MM.1S (cell line): ENCODE measurements at regions not wholly inside any gene's neighbourhood (a gene's known extent, or its start where the extent isn't known, plus 50 kb on each side); places are given as distances from the start of the nearest gene placed in this dataset.
A peak's percentile ranks its signal among the peaks of the same experiment; 100 is the strongest.

Experiments
- DNase-seq: peaks from one replicate; pipeline ENCODE4 v3.0.0-alpha.2; 2015
- H2AFZ ChIP-seq: fragments of 300-600 bp; sonication (generic); 2 replicates; pipeline ENCODE4 v1.6.0; 2016; ENCODE audit warnings: antibody characterized with exemption, low read length
- H3F3A ChIP-seq: fragments of 300-600 bp; sonication (generic); 2 replicates; pipeline ENCODE4 v1.6.1; 2016; ENCODE audit warnings: mild to moderate bottlenecking, antibody characterized with exemption, low read length, moderate library complexity, mixed read lengths; ENCODE audit not compliant: insufficient read depth
- H3K27ac ChIP-seq: fragments of 300-600 bp; sonication (generic); 2 replicates; pipeline ENCODE4 v1.5.1; 2016; ENCODE audit warnings: mild to moderate bottlenecking, low read length
- H3K27me3 ChIP-seq: fragments of 300-600 bp; sonication (generic); replicated peaks from 2 replicates; pipeline ENCODE4 v1.6.0; 2016; ENCODE audit warnings: low read length; ENCODE audit not compliant: insufficient read depth
- H3K36me3 ChIP-seq: fragments of 300-600 bp; sonication (generic); replicated peaks from 2 replicates; pipeline ENCODE4 v1.6.1; 2016; ENCODE audit warnings: mild to moderate bottlenecking, low read length, mixed read lengths; ENCODE audit not compliant: insufficient read depth
- H3K4me1 ChIP-seq: fragments of 300-600 bp; sonication (generic); 2 replicates; pipeline ENCODE4 v1.6.1; 2016; ENCODE audit warnings: low read length, mixed read lengths
- H3K4me2 ChIP-seq: fragments of 300-600 bp; sonication (generic); 2 replicates; pipeline ENCODE4 v1.6.0; 2016; ENCODE audit warnings: low read depth, low read length
- H3K4me3 ChIP-seq: fragments of 300-600 bp; sonication (generic); 2 replicates; pipeline ENCODE4 v1.5.1; 2016; ENCODE audit warnings: low read length, mixed read lengths
- H3K79me2 ChIP-seq: fragments of 300-600 bp; sonication (generic); 2 replicates; pipeline ENCODE4 v1.6.1; 2016; ENCODE audit warnings: mixed run types, low read length, mixed read lengths
- H3K9ac ChIP-seq: fragments of 300-600 bp; sonication (generic); 2 replicates; pipeline ENCODE4 v1.6.1; 2016; ENCODE audit warnings: low read length, mixed read lengths
- H3K9me2 ChIP-seq: fragments of 300-600 bp; sonication (generic); replicated peaks from 2 replicates; pipeline ENCODE4 v1.6.1; 2016; ENCODE audit warnings: mild to moderate bottlenecking, low read length, mixed read lengths; ENCODE audit not compliant: insufficient read depth
- H3K9me3 ChIP-seq: fragments of 300-600 bp; sonication (generic); replicated peaks from 2 replicates; pipeline ENCODE4 v1.6.1; 2016; ENCODE audit warnings: mild to moderate bottlenecking, low read length, mixed read lengths; ENCODE audit not compliant: insufficient read depth
- H4K20me1 ChIP-seq: fragments of 300-600 bp; sonication (generic); 2 replicates; pipeline ENCODE4 v1.6.1; 2016; ENCODE audit warnings: mild to moderate bottlenecking, low read length, moderate library complexity, mixed read lengths; ENCODE audit not compliant: insufficient read depth
- EZH2 ChIP-seq: fragments of 300-600 bp; sonication (generic); optimal IDR thresholded peaks from 2 replicates; pipeline ENCODE3; 2017; ENCODE audit warnings: low read depth, mild to moderate bottlenecking, antibody characterized with exemption, low read length, mixed read lengths
- EZH2phosphoT487 ChIP-seq: fragments of 300-600 bp; sonication (generic); IDR thresholded peaks from 2 replicates; pipeline ENCODE4 v1.6.1; 2018; ENCODE audit warnings: antibody characterized with exemption, low read length
- TF ChIP-seq, protein P1 (sequence below): fragments of 300-600 bp; sonication (generic); IDR thresholded peaks from 2 replicates; pipeline ENCODE4 v1.5.1; 2016; ENCODE audit warnings: antibody characterized with exemption, low read length, mixed read lengths

DNA sequence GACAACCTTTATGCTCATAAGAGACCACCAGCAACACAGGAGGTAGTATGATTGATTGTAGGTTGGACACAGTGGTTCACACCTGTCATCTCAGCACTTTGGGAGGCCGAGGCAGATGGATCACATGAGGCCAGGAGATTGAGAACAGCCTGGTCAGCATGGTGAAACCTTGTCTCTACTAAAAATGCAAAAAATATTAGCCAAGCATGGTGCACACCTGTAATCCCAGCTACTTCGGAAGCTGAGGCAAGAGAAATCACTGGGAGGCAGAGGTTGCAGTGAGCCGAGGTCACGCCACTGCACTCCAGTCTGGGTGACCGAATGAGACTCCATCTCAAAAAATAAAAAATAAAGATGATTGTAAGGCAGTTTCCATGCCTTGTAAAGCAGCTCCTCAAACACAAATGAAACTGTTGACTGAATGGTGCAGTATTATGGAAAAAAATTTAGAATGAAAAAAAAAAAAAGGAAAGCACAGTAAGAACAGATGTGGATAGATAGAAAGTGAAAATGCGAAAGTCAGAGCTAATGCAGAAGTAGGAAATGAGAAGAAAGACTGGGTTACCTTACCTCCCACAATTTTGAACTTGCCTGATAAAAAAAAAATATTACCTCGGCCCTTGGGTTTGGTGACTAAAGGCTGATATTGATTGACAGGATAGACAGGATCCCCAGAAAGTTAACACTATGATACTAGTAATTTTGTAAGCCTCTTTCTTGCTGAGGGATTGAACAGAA is 249.2 kb upstream of the TRAM1L1 start:
- Histone ChIP-seq H3F3A (peaks cover 9% of the 10 kb centered on the region), H3K9me2 (no peaks in the 10 kb centered on the region), H3K4me2 (peak overlapping the region; percentile 54), H3K9me3 (no peaks in the 10 kb centered on the region), H3K27me3 (no peaks in the 10 kb centered on the region), H3K79me2 (no peaks in the 10 kb centered on the region), H3K9ac (no peak overlapping the region), H4K20me1 (no peaks in the 10 kb centered on the region), H3K4me3 (peak overlapping the region; percentile 42; the same call in 1 of the 2 replicates), H3K27ac (peak overlapping the region; percentile 40; the same call in 1 of the 2 replicates), H3K36me3 (no peaks in the 10 kb centered on the region), H2AFZ (no peak overlapping the region), H3K4me1 (peaks cover 4% of the 10 kb centered on the region)
- TF ChIP-seq, protein P1, sequence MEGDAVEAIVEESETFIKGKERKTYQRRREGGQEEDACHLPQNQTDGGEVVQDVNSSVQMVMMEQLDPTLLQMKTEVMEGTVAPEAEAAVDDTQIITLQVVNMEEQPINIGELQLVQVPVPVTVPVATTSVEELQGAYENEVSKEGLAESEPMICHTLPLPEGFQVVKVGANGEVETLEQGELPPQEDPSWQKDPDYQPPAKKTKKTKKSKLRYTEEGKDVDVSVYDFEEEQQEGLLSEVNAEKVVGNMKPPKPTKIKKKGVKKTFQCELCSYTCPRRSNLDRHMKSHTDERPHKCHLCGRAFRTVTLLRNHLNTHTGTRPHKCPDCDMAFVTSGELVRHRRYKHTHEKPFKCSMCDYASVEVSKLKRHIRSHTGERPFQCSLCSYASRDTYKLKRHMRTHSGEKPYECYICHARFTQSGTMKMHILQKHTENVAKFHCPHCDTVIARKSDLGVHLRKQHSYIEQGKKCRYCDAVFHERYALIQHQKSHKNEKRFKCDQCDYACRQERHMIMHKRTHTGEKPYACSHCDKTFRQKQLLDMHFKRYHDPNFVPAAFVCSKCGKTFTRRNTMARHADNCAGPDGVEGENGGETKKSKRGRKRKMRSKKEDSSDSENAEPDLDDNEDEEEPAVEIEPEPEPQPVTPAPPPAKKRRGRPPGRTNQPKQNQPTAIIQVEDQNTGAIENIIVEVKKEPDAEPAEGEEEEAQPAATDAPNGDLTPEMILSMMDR: no peak
- TF ChIP-seq EZH2phosphoT487 (no peak), EZH2 (no peak)
- peak; percentile 73 for DNase-seq

DNA sequence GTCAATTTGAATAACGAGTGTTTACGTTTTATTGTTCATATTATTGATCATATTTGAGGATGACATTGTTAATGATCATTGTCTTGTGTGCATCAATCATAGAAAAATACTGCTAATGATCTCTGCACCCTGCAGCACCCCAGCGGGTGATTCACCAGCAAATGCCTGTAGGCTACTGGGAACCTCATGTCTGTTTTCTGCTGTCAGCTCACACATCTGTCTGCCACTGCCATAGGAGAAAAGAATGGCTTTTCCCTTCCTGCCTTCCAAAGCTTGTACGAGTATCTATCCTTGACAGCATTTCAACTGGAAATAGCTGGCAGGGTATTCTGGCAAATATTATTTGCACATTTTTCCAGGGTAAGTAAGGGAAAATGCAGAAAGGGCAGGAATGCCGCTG is 272.1 kb upstream of the TRAM1L1 start:
- H3K27me3 ChIP-seq: no peaks in the 10 kb centered on the region
- no peaks in the 10 kb centered on the region for H3K79me2 ChIP-seq
- H3K4me1 ChIP-seq: no peaks in the 10 kb centered on the region
- no peak overlapping the region for H3K4me3 ChIP-seq
- H3F3A ChIP-seq: no peaks in the 10 kb centered on the region
- no peaks in the 10 kb centered on the region for H3K9me3 ChIP-seq
- H3K9me2 ChIP-seq: no peaks in the 10 kb centered on the region
- no peaks in the 10 kb centered on the region for H3K36me3 ChIP-seq
- no peak overlapping the region for H3K4me2 ChIP-seq
- H3K9ac ChIP-seq: no peak overlapping the region
- DNase-seq: no peak
- no peaks in the 10 kb centered on the region for H4K20me1 ChIP-seq
- no peak overlapping the region for H3K27ac ChIP-seq
- no peak for TF ChIP-seq EZH2
- TF ChIP-seq, protein P1: no peak
- no peak for TF ChIP-seq EZH2phosphoT487
- H2AFZ ChIP-seq: no peak overlapping the region

DNA sequence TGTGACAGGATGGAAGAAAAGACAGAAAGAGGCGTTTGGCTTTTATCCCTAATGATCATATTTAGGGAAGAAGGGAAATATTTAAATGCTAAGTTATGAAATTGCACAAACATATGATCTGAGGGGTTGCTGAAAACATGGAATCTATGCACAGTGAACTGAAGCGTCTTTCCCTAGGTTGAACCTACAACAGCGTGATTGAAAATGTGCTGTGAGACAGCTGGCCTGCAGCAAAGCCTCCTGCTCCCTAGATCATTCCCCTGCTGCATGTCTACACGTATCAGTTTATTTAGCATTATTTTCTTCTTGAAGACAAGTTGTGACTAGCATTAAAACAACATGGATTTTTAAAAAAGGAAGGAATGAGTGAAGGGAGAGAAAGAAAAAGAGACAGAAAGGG is 272.5 kb upstream of the TRAM1L1 start:
- no peaks in the 10 kb centered on the region for H3F3A ChIP-seq
- no peaks in the 10 kb centered on the region for H3K27me3 ChIP-seq
- H3K4me2 ChIP-seq: no peak overlapping the region
- H4K20me1 ChIP-seq: no peaks in the 10 kb centered on the region
- H3K4me3 ChIP-seq: no peak overlapping the region
- H3K4me1 ChIP-seq: no peaks in the 10 kb centered on the region
- no peaks in the 10 kb centered on the region for H3K79me2 ChIP-seq
- no peak overlapping the region for H3K27ac ChIP-seq
- DNase-seq: no peak
- H3K36me3 ChIP-seq: no peaks in the 10 kb centered on the region
- H3K9me2 ChIP-seq: no peaks in the 10 kb centered on the region
- H2AFZ ChIP-seq: no peak overlapping the region
- no peaks in the 10 kb centered on the region for H3K9me3 ChIP-seq
- no peak overlapping the region for H3K9ac ChIP-seq
- no peak for TF ChIP-seq EZH2phosphoT487
- no peak for TF ChIP-seq EZH2
- TF ChIP-seq, protein P1: no peak
